HG03342 (cell line): ENCODE measurements at regions not wholly inside any gene's neighbourhood (a gene's known extent, or its start where the extent isn't known, plus 50 kb on each side); places are given as distances from the start of the nearest gene placed in this dataset.
"Not testable (repeated sequence)": the region's sequence is repeated elsewhere in the genome, so short reads cannot be mapped to it uniquely, and the experiment has no call there.

Experiments used
- ATAC-seq: cut with Tn5 transposase; IDR thresholded peaks from one replicate; pipeline ENCODE4 v1.9.1; 2021; ENCODE audit warnings: mild to moderate bottlenecking, moderate library complexity; ENCODE audit not compliant: unreplicated experiment

GRCh38 chr2:75390169-75390568 lies 170.6 kb downstream of the EVA1A start:
- ATAC-seq, result no peak

GRCh38 chr2:75389271-75389670 lies 171.5 kb downstream of the EVA1A start:
- no peak for ATAC-seq

GRCh38 chr2:75381032-75381431 lies 179.7 kb downstream of the EVA1A start:
- no peak for ATAC-seq

- no peak for ATAC-seq
Observed at GRCh38 chr2:75379476-75380210, 180.3 kb upstream of the TACR1 start.

GRCh38 chr2:75375646-75376582 lies 176.6 kb upstream of the TACR1 start:
- ATAC-seq, result no peak

GRCh38 chr2:75374414-75374957 lies 175.2 kb upstream of the TACR1 start:
- not testable (repeated sequence) for ATAC-seq

- no peak for ATAC-seq
Observed at GRCh38 chr2:75367401-75367800, 168.1 kb upstream of the TACR1 start.

GRCh38 chr2:75361486-75361885 lies 162.2 kb upstream of the TACR1 start:
- ATAC-seq, result no peak

GRCh38 chr2:75360945-75361344 lies 161.6 kb upstream of the TACR1 start:
- ATAC-seq, result no peak

GRCh38 chr2:75356865-75357264 lies 157.5 kb upstream of the TACR1 start:
- no peak for ATAC-seq

GRCh38 chr2:75353131-75353530 lies 153.8 kb upstream of the TACR1 start:
- ATAC-seq, result no peak

GRCh38 chr2:75348307-75348706 lies 149.0 kb upstream of the TACR1 start:
- ATAC-seq, result no peak

GRCh38 chr2:75344146-75344545 lies 144.8 kb upstream of the TACR1 start:
- no peak for ATAC-seq

GRCh38 chr2:75342504-75343175 lies 143.3 kb upstream of the TACR1 start:
- peak; percentile 67 for ATAC-seq

- no peak for ATAC-seq
Observed at GRCh38 chr2:75340560-75340959, 141.2 kb upstream of the TACR1 start.

- ATAC-seq, result no peak
Observed at GRCh38 chr2:75338461-75338860, 139.1 kb upstream of the TACR1 start.

- ATAC-seq, result no peak
Observed at GRCh38 chr2:75337619-75338018, 138.3 kb upstream of the TACR1 start.

- ATAC-seq, result no peak
Observed at GRCh38 chr2:75337016-75337415, 137.7 kb upstream of the TACR1 start.

- ATAC-seq, result no peak
Observed at GRCh38 chr2:75336451-75336850, 137.1 kb upstream of the TACR1 start.

GRCh38 chr2:75334076-75334475 lies 134.8 kb upstream of the TACR1 start:
- ATAC-seq, result no peak

GRCh38 chr2:75333646-75334045 lies 134.3 kb upstream of the TACR1 start:
- no peak for ATAC-seq
